ENCODE measurements at regions not wholly inside any gene's neighbourhood (a gene's known extent, or its start where the extent isn't known, plus 50 kb on each side); places are given as distances from the start of the nearest gene placed in this dataset.

DNA sequence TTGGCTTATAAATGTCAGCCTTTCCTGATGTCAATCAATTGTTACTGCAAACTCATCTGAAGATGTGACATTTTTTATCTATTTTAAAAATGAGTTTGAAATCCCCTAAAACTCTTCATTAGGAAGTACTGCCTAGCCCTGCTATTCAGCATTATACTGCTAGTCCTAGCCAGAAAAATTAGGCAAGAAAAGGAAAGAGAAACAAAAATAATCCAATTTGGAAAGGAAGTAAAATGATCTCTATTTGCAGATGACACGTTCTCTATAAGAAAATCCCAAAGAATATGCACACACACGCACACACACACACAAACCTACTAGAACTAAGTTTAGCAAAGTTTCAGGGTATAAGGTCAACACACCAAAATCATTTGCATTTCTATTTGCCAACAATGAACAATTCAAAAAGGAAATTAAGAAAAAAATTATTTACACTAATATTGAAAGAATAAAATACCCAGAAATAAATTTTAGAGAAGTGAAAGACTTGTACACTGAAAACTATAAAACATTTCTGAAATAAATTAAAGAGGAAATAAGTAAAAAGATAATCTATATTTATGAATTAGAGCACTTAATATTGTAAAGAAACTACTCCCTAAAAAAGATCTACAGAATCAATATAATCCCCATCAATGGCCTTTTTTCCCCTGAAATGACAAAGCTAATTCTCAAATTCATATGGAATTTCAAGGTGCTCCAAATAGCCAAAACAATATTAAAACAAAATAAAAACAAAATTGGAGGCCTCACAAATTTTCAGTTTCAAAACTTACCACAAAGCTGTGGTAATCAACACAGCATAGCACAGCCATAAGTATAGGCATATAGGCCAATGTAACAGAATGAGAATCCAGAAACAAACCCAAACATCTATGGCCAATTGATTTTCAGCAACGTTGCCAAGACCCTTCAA, 433.7 kb upstream of the TRIB2 start:
- intact Hi-C loops (cut with DNase I) = loop anchor here (10.0 kb wide), 1 partner anchor 108 kb away; no protein-coding TSS in a partner anchor
- DNase-seq (ENCODE audit: low spot score) = no peak

DNA sequence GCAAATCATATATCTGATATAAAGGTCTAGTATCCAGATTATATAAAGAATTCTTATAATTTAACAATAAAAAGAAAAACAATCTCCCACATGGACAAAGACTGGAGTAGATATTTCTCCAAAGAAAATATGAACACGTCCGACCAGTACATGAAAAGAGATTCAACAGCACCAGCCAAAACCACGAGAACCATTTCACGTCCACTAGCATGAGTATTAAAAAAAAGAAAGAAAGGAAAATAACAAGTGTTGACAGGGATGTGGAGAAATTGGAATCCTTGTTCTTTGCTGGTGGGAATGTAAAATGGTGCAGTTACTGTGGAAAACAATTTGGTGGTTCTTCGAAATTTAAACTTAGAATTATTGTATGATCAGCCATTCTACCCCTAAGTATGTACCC, 432.7 kb upstream of the TRIB2 start:
- no peak for DNase-seq (ENCODE audit: low spot score)
- intact Hi-C loops (cut with DNase I) = loop anchor here (10.0 kb wide), 1 partner anchor 109 kb away; no protein-coding TSS in a partner anchor

DNA sequence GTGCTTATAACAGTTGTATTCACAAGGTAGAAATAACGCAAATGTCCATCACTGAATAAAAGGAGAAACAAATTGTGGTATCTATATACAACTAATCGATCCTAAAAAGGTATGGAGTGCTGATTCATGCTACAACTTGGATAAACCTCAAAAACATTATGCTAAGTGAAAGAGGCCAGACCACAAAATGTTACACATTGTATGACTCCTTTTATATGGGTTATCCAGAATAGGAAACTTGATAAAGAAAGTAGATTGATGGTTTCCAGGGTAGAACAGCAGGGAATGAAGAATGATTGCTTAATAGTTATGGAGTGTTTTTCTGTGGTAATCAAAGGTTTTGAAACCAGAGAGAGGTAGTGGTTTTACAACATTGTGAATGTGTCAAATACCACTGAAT, 432.2 kb upstream of the TRIB2 start:
- DNase-seq (ENCODE audit: low spot score) = no peak
- intact Hi-C loops (cut with DNase I) = loop anchor here (10.0 kb wide), 1 partner anchor 110 kb away; no protein-coding TSS in a partner anchor

DNA sequence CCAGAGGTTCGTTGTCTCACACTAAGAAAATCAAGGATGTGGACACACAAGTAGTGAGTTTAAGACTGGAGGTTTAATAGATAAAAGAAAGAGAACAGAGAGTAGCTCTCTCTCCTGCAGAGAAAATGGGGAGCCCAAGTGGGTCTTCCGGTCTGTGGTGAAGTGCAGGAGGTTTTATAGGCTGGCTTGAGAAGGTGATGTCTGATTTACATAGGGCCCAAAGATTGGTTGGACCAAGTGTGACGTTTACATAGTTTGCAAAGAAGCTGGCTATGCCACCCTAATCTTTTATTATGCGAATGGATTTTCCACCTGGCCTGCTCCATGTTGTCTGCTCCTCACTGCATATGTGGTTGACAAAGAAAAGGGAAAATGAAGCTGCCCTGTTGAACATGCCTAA, 430.4 kb upstream of the TRIB2 start:
- intact Hi-C loops (cut with DNase I) = loop anchor here (10.0 kb wide), 1 partner anchor 112 kb away; no protein-coding TSS in a partner anchor
- DNase-seq (ENCODE audit: low spot score) = no peak

DNA sequence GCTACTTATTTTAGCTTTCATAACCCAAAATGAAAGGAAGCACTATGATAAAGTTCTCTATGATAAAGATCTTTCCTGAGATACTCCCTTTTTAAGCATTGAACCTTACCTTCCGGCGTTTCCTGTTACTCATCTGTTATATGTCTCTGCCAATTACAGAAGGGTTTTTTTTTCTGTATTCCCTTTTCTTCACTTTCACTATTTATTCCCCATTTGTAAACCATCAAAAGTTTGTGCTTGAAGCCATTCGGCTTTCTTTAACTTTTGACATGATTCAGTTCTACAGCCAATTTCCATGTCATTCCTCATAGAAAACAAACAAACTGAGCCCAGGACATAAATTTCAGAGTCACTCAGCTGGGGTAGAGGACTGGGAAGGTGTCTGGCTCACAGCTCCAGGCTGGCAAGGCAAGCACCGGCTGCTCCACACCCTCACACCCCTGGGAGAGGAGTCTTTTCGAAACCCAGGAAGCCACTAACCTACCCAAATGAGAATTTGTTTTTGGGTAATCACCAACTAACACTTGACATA, 429.4 kb upstream of the TRIB2 start:
- DNase-seq (ENCODE audit: low spot score) = no peak
- intact Hi-C loops (cut with DNase I) = loop anchor here (10.0 kb wide), 1 partner anchor 112 kb away; no protein-coding TSS in a partner anchor

DNA sequence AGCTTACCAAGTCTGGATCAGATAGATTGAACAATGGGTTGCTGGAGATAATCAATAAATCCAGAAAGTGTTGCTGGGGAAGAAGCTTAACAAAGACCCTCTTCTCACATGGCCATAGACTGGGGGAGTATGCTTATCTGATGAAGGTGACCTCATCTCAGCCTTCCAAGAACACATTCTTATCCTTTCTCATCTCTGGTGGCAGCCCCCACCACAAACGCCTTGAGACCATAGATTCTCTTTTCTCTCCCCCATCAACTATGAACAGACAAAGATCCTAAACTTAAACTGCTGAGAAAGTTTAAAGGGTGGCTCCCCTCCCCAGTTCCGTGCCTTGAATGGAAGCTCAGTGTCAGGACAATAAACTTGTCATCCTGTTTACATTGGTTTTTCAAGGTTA, 428.7 kb upstream of the TRIB2 start:
- no peak for DNase-seq (ENCODE audit: low spot score)
- intact Hi-C loops (cut with DNase I) = loop anchor here (2.0 to 10.0 kb wide), 2 partner anchors 33 to 113 kb away; no protein-coding TSS in a partner anchor

DNA sequence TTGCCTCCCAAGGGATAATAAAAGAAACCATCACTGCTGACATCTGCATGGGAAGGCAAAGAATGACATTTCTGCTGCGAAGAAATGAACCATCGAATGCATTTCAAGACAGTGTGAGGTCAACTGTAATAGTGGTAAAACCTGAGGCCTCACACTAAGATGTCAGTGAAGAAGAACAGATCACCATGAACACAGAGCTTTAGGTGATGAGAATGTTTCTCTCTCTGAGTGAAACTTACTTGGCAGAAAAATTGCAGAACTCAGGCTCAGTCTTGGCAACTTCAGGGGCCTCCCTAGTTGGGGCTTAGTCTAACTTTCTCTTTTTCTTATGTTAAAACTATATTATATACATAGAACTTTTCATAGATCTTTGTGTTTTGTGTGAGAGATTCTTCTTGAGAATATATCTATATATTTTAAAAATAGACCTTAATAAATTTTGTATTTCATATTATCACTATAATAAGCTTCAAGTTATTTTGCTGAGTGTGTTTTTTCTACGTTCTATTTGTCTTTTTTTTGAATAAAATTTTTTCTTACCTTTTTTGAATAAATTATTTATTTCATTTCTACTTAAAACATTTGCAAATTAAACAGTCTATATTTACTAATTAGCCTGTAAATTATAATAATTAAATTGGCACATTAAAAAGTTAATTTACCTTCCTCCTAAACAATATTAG, 427.5 kb upstream of the TRIB2 start:
- no peak for DNase-seq (ENCODE audit: low spot score)
- intact Hi-C loops (cut with DNase I) = loop anchor here (2.0 to 10.0 kb wide), 2 partner anchors 32 to 114 kb away; no protein-coding TSS in a partner anchor

DNA sequence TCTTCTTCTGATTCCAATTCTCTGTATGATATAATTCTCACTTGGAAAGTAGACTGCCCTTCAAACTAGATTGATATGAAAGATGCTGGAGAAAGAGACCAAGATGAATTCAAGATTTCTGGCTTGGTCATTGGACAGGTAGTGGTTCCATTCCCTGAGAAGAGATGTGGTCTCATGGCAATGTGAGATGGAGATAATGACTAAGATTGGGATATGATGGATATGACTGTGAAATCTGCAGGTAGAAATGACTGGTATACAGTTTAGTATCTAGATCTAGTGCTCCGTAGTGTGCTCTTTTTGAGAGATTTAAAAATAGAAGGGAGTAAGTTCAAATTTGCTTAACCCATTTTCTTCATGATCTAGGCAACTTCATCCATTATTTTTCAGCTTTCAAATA, 425.4 kb upstream of the TRIB2 start:
- intact Hi-C loops (cut with DNase I) = no loop called here
- DNase-seq (ENCODE audit: low spot score) = no peak

DNA sequence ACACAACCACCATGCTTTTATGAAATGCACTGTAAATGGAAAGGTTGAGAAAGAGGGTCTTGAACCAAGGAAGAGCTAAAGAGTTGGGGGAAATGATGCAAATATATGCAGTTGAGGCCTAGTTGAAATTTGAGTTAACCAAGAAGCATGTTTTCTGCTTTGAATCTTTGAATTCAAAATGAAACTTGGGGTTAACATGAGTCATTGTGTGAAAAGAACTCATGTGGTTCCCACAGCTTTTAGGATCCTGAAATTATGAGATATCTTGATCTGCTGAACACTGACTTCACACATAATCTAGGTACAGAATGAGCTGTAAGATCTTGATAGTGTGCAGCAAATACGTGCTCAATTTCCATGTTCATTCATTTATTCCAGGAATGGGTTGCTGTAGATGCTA, 422.9 kb upstream of the TRIB2 start:
- intact Hi-C loops (cut with DNase I) = no loop called here
- DNase-seq (ENCODE audit: low spot score) = no peak

DNA sequence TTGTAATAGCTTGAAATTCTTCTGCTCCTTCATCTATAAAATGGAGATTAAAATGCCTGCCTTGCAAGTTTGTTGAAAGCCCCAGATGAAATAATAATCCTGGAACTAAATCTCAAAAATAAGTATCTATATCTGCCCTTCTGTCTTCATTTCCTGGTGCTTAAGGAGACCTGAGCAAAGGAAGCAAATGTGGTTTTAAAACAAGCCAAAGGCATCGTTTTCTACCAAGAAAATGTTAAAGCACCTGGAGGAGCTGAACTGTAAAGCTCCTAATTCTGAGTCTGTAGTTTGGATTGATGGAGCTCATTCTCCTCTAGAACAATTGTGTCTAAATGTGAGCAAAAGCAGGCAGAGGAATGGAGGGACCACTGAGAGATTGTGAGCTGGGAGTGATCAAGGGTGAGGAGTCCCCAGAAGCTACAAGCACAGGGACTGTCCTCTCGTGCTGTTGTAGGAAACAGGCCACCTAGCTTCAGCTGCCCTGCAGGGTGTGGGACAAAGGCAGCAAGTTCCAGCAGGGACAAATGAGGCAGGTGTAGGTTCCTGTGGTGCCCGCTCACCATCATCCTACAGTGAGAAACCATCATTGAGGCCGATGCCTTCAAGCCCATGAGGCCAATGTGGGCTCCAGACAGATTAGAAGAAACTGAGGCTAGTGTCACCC, 420.7 kb upstream of the TRIB2 start:
- intact Hi-C loops (cut with DNase I) = no loop called here
- no peak for DNase-seq (ENCODE audit: low spot score)

DNA sequence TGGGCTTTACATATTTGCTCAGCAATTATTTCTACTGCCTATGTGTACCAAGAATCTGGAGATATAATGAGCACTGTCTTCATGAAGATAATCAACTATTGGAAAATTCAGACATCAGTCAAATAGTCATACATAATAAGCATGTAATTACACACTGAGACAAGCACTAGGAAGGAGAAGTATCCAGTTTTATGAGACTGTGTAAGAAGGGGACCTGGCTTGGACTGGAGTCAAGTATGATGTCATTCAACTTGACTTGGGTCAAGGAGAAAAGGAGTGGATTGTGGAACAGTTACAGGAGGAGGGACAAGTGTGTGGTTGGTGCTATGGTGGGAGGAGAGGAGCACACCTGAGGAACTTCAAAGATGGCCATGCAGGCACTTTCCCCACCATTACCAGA, 419.8 kb upstream of the TRIB2 start:
- DNase-seq (ENCODE audit: low spot score) = no peak
- intact Hi-C loops (cut with DNase I) = no loop called here

DNA sequence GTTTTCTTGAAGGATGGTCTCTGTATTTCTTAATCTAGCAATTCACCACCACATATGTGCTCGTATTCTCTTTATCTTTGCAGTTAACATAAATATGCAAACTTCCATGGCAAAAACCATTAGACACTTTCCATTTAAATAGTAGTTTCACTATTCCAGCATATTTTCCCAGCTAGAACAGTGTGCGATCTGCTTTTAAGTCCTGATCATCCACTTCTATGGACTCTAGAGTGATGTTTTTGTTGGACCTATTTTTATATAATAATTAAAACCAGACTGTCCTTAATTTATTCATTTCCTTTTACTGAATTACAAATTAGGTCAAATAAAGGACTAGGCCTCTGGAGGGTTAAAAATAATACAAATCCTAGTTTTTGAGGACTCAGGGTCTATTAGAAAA, 418.4 kb upstream of the TRIB2 start:
- no peak for DNase-seq (ENCODE audit: low spot score)
- intact Hi-C loops (cut with DNase I) = no loop called here

DNA sequence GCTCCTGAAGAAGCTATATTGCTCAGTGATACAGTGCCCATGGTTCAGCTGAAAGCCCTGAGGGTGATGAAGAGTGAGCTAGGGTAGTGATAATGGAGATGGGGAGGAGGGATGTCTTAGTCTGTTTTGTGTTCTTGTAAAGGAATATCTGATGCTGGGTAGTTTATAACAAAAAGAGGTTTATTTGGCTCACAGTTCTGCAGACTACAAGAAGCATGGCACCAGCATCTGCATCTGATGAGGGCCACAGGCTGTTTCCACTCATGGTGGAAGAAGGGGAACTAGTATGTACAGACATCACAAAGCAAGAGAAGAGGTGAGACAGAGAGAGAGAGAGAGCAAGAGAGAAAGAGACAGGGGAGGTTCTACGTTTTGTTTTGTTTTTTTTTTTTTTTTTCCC, 417.3 kb upstream of the TRIB2 start:
- intact Hi-C loops (cut with DNase I) = no loop called here

DNA sequence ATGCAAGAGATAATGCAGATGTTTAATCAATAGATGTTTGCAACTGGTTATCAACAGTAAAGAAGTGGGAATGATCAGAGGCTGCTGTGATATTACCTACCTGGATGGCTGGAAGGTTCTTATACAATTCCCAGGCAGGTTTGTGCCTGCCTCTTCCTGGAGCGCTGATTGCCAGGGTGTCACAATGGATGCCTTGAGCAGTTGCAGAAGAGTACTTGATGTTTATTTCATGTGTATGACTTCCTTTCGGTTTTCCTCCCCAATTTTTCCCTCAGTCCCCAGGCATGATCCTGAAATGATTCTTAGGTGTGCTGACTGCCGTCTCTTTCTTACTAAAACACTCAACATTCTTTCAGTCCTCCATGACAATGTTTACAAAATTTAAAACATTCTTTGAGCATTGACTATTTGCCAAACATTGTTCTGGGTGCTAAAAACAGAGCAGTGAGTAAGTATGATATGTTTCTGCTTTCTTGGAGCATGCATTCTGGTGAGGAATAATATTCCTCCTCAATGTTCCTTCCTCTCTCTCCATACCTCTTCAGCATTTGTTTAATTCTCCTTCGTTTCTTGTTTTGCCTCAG, 416.6 kb upstream of the TRIB2 start:
- intact Hi-C loops (cut with DNase I) = no loop called here

More for the DNA sequence above, 417.3 kb upstream of the TRIB2 start:
- DNase-seq (ENCODE audit: low spot score) = no peak

DNA sequence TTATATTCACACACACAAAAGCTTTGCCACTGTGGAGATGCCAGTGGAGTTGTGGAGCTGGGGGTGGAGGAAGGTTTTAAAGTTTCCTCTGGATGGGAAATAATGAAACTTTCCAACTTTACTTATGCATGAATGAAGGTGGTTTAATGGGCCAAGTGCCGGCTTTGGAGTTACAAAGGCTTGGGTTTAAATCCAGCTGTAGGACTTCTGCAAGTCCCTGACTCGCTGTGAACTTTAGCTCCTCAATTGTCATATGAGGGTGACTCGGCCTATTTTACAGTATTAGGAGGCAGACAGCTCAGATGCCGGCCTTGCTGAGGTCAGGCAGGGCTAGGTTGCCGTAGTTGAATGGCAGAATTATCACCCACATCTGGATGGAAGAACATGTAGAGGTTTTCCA, 415.8 kb upstream of the TRIB2 start:
- no peak for DNase-seq (ENCODE audit: low spot score)
- intact Hi-C loops (cut with DNase I) = no loop called here

More for the DNA sequence above, 416.6 kb upstream of the TRIB2 start:
- no peak for DNase-seq (ENCODE audit: low spot score)

DNA sequence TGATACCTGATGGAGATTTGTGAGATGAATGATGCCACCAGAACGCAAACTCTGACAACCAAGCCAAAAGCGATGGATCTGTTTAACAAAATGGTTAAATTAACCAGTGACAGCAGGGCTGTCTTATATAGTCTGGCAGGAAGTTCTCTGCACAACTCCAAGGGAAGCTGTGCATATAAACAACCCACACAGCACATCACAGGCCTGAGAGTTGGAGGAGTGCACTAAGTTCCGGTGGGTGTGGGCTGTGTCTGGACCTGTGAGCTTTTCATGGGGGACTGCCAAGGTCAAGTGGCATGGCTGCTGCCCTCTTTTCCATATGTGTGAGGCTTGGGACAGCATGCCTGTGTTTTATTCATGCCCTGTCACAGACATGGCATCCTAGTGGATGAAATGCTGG, 414.6 kb upstream of the TRIB2 start:
- DNase-seq (ENCODE audit: low spot score) = no peak
- intact Hi-C loops (cut with DNase I) = no loop called here

DNA sequence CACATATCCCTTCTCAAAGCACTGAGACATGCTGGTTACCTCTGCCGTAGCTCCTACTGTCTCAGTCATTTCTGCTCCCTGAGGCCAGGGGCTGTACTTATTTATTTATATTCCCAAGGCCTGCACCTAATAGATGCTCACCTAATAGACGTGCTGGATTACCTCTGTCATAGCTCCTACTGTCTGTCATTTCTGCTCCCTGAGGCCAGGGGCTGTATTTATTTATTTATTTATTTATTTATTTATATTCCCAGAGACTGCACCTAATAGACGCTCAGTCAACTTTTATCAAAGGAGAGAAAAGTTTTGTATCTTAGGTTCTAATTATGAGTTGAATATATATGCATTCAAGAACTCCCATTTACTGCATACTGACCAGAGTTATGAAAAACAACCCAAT, 414.0 kb upstream of the TRIB2 start:
- no peak for DNase-seq (ENCODE audit: low spot score)
- intact Hi-C loops (cut with DNase I) = no loop called here

DNA sequence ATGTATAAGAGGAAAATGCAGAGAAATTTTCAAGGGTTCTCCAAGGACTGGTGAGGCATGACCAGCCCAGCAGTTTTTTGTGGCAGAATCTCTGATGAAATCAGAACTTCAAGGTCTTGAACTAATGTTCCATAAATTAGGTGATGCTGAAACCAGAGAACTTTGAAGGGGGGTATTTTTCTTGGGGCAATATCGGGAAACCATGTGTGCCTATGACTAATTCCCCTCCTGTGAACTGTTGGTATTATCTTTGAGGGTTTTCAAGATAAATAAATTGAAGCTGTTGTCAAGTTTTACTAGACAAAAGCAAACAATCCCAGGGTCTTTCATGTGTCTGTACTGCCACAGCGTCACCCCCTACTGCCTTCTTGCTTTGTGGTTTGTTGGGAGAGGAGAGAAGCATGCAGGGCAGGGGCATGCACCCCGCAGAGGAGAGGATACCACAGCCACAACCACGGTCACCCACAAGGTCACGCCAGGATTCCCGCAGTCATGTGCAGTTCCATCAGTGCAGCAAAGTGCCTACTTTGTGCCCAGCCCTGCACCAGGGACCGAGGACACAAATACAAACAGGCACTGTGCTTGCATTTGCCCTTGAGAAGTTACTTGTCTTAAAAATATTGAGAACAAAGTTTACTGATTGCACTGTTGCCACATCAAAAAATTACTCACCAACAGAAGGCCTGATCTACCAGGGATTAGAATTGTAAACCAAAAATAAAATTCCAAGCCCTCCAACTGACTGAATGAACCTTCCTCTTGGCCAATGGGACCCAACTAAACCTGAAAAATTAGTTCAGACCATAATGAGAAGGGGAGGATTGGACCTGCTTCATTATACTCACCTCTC, 413.3 kb upstream of the TRIB2 start:
- intact Hi-C loops (cut with DNase I) = no loop called here
- DNase-seq (ENCODE audit: low spot score) = no peak
